AG10803 (cell line): ENCODE measurements at regions not wholly inside any gene's neighbourhood (a gene's known extent, or its start where the extent isn't known, plus 50 kb on each side); places are given as distances from the start of the nearest gene placed in this dataset.

Experiments
- DNase-seq: peaks from one replicate; pipeline ENCODE4 v3.0.0; 2010; ENCODE audit warnings: low read depth
- H3K4me3 ChIP-seq: 2 replicates; pipeline ENCODE4 v1.5.1; 2011; ENCODE audit warnings: mild to moderate bottlenecking, low read length, control low read depth
- CTCF ChIP-seq: conservative IDR thresholded peaks from 2 replicates; pipeline ENCODE4 v1.5.1; 2011; ENCODE audit warnings: mild to moderate bottlenecking, low read length, control low read depth, inconsistent platforms

- peak; percentile 25 for DNase-seq
- no peak for TF ChIP-seq CTCF
Measured at GRCh38 chr12:90368081-90368480, 586.9 kb downstream of the CCER1 start.

GRCh38 chr12:90366286-90366685 is 588.7 kb downstream of the CCER1 start:
- H3K4me3 ChIP-seq = no peak overlapping the region
- no peak for TF ChIP-seq CTCF
- DNase-seq = peak; percentile 74

More at GRCh38 chr12:90368081-90368480, 586.9 kb downstream of the CCER1 start:
- H3K4me3 ChIP-seq = no peak overlapping the region

- no peak overlapping the region for H3K4me3 ChIP-seq
- no peak for DNase-seq
- TF ChIP-seq CTCF = no peak
Measured at GRCh38 chr12:90360300-90360699, 594.7 kb downstream of the CCER1 start.

- TF ChIP-seq CTCF = no peak
- H3K4me3 ChIP-seq = no peak overlapping the region
- no peak for DNase-seq
Measured at GRCh38 chr12:90355711-90356355, 599.1 kb downstream of the CCER1 start.

GRCh38 chr12:90343966-90344365 is 611.0 kb downstream of the CCER1 start:
- no peak overlapping the region for H3K4me3 ChIP-seq
- no peak for DNase-seq
- no peak for TF ChIP-seq CTCF

GRCh38 chr12:90342081-90342480 is 612.9 kb downstream of the CCER1 start:
- no peak overlapping the region for H3K4me3 ChIP-seq
- TF ChIP-seq CTCF = no peak
- peak; percentile 9 for DNase-seq

DNA sequence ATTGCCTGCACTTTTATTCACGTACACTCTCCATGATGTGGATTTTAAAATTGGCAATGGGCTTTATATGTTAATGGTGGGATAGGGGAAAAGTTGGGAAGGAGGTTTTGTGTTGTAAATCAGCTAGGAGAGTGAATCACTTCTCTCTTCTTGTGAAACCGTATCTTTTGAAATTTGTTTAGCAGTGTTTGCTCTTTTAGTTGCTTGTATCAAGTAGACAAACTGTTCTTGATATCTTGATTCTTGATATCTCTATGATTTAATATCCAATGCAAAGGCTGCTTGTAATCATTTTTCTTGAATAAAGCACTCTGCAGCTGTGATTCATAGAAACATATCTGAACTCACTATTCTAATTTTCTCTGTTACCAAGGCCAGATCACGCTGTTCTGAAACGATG is 615.1 kb downstream of the CCER1 start:
- no peak for TF ChIP-seq CTCF
- H3K4me3 ChIP-seq = no peak overlapping the region
- DNase-seq = no peak
